OCI-LY7 (cell line): ENCODE measurements at regions not wholly inside any gene's neighbourhood (a gene's known extent, or its start where the extent isn't known, plus 50 kb on each side); places are given as distances from the start of the nearest gene placed in this dataset.

Source experiments
- BruUV-seq: library from RNA; stranded (reverse); fragments of 400-500 nt; replicated peaks from 2 replicates; lab custom pipeline; 2021; lab: Mats Ljungman, UMichigan
- CTCF ChIA-PET: fragments of 300-600 bp; sonication (Branson Sonifier 250); formaldehyde crosslinking; loops from one replicate; lab custom pipeline; 2022; ENCODE audit warnings: antibody characterized with exemption; ENCODE audit not compliant: unreplicated experiment; lab: Charles Lee
- POLR2A ChIA-PET: fragments of 300-600 bp; sonication (Branson Sonifier 250); formaldehyde crosslinking; loops from one replicate; lab custom pipeline; 2022; ENCODE audit warnings: antibody characterized with exemption; lab: Charles Lee
- DNase-seq: peaks from one replicate; pipeline ENCODE4 v3.0.0-alpha.2; 2015; ENCODE audit warnings: low spot score
- H2AFZ ChIP-seq: fragments of 200-600 bp; sonication (generic), shearing (Covaris generic); 2 replicates; pipeline ENCODE4 v1.6.1; 2014; ENCODE audit warnings: mild to moderate bottlenecking, antibody characterized with exemption, low read length, moderate library complexity
- H3K27ac ChIP-seq: fragments of 200-600 bp; sonication (generic); 2 replicates; pipeline ENCODE4 v1.5.1; 2014; ENCODE audit warnings: mixed run types, low read depth, mild to moderate bottlenecking, moderate library complexity, low read length, inconsistent platforms; ENCODE audit not compliant: poor library complexity, severe bottlenecking
- H3K36me3 ChIP-seq: fragments of 200-600 bp; sonication (generic); 2 replicates; pipeline ENCODE4 v1.6.1; 2014; ENCODE audit warnings: mild to moderate bottlenecking, antibody characterized with exemption, low read length, moderate library complexity, mixed read lengths; ENCODE audit not compliant: insufficient read depth
- H3K4me1 ChIP-seq: fragments of 200-600 bp; sonication (generic); 2 replicates; pipeline ENCODE4 v1.5.1; 2014; ENCODE audit warnings: mild to moderate bottlenecking, low read length; ENCODE audit not compliant: insufficient read depth, poor library complexity, severe bottlenecking
- H3K4me2 ChIP-seq: fragments of 200-600 bp; sonication (generic); 2 replicates; pipeline ENCODE4 v1.6.1; 2014; ENCODE audit warnings: mild to moderate bottlenecking, low read length
- H3K4me3 ChIP-seq: fragments of 200-600 bp; sonication (generic); 2 replicates; pipeline ENCODE4 v1.5.1; 2014; ENCODE audit warnings: mild to moderate bottlenecking, low read depth, low read length; ENCODE audit not compliant: poor library complexity, severe bottlenecking
- H3K79me2 ChIP-seq: fragments of 200-600 bp; sonication (generic); 2 replicates; pipeline ENCODE4 v1.6.1; 2016; ENCODE audit warnings: low read depth, mild to moderate bottlenecking, low read length, moderate library complexity, mixed read lengths; ENCODE audit not compliant: insufficient read depth
- H3K9me2 ChIP-seq: fragments of 200-600 bp; sonication (generic); 2 replicates; pipeline ENCODE4 v1.6.1; 2016; ENCODE audit warnings: mild to moderate bottlenecking, low read length, mixed read lengths; ENCODE audit not compliant: insufficient read depth
- H3K9me3 ChIP-seq: fragments of 200-600 bp; sonication (generic); 2 replicates; pipeline ENCODE4 v1.6.1; 2014; ENCODE audit warnings: mild to moderate bottlenecking, mixed run types, low read length, mixed read lengths
- H4K20me1 ChIP-seq: fragments of 200-600 bp; sonication (generic); 2 replicates; pipeline ENCODE4 v1.6.1; 2014; ENCODE audit warnings: mild to moderate bottlenecking, antibody characterized with exemption, low read length, moderate library complexity, mixed read lengths; ENCODE audit not compliant: insufficient read depth
- EZH2phosphoT487 ChIP-seq: fragments of 200-600 bp; sonication (generic); IDR thresholded peaks from 2 replicates; pipeline ENCODE4 v1.6.1; 2018; ENCODE audit warnings: low read depth, borderline replicate concordance, mild to moderate bottlenecking, mixed run types, antibody characterized with exemption, low read length, moderate library complexity, mixed read lengths
- intact Hi-C: fragments of 100-400 bp; cut with micrococcal nuclease; formaldehyde crosslinking; loops from one replicate; pipeline ENCODE4 v1.10.0; 2022; ENCODE audit not compliant: unreplicated experiment
- TF ChIP-seq, protein P1 (sequence below): fragments of 200-600 bp; sonication (generic); conservative IDR thresholded peaks from 2 replicates; pipeline ENCODE4 v1.5.1; 2014; ENCODE audit warnings: mild to moderate bottlenecking, antibody characterized with exemption, low read length, moderate library complexity, mixed read lengths

- POLR2A ChIA-PET = no interaction called here
- Histone ChIP-seq H3K27ac (no peak overlapping the region), H3K4me1 (no peaks in the 10 kb centered on the region), H4K20me1 (no peaks in the 10 kb centered on the region), H2AFZ (no peak overlapping the region), H3K4me3 (no peak overlapping the region), H3K79me2 (no peaks in the 10 kb centered on the region), H3K9me2 (no peaks in the 10 kb centered on the region), H3K9me3 (no peaks in the 10 kb centered on the region), H3K4me2 (no peak overlapping the region), H3K36me3 (no peaks in the 10 kb centered on the region)
- intact Hi-C loops = no loop called here
- no peak for DNase-seq
- CTCF ChIA-PET = no interaction called here
- BruUV-seq = no TSS peak
- no peak for TF ChIP-seq EZH2phosphoT487
- TF ChIP-seq, protein P1, sequence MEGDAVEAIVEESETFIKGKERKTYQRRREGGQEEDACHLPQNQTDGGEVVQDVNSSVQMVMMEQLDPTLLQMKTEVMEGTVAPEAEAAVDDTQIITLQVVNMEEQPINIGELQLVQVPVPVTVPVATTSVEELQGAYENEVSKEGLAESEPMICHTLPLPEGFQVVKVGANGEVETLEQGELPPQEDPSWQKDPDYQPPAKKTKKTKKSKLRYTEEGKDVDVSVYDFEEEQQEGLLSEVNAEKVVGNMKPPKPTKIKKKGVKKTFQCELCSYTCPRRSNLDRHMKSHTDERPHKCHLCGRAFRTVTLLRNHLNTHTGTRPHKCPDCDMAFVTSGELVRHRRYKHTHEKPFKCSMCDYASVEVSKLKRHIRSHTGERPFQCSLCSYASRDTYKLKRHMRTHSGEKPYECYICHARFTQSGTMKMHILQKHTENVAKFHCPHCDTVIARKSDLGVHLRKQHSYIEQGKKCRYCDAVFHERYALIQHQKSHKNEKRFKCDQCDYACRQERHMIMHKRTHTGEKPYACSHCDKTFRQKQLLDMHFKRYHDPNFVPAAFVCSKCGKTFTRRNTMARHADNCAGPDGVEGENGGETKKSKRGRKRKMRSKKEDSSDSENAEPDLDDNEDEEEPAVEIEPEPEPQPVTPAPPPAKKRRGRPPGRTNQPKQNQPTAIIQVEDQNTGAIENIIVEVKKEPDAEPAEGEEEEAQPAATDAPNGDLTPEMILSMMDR = no peak
Observed at GRCh38 chr18:73456643-73457042, 588.9 kb upstream of the NETO1 start.

DNA sequence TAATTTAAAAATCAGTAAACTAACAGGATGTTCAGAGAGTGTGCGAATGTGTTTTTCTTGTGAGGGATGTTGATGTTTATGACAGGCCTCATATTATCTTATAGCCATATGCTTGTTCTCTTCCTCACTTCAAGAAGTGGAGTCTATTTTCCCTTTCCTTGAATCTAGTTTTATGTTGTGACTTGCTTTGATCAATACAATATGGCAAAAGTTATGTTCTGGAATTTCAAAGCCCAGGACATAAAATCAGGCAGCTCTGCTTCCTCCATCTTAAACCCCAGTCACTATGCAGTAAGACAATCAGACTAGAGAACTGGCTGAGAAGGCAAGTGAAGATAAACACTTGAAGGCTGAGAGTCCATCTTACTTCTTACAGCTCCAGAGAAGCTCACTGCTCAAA, 585.1 kb upstream of the NETO1 start:
- Histone ChIP-seq H3K4me1 (no peaks in the 10 kb centered on the region), H3K79me2 (no peaks in the 10 kb centered on the region), H3K4me3 (no peak overlapping the region), H3K9me2 (no peaks in the 10 kb centered on the region), H4K20me1 (no peaks in the 10 kb centered on the region), H3K4me2 (no peak overlapping the region), H3K36me3 (no peaks in the 10 kb centered on the region), H3K27ac (no peak overlapping the region), H3K9me3 (no peaks in the 10 kb centered on the region), H2AFZ (no peak overlapping the region)
- no TSS peak for BruUV-seq
- TF ChIP-seq EZH2phosphoT487 = no peak
- TF ChIP-seq, protein P1 = no peak
- CTCF ChIA-PET = no interaction called here
- no peak for DNase-seq
- intact Hi-C loops = no loop called here
- POLR2A ChIA-PET = no interaction called here

DNA sequence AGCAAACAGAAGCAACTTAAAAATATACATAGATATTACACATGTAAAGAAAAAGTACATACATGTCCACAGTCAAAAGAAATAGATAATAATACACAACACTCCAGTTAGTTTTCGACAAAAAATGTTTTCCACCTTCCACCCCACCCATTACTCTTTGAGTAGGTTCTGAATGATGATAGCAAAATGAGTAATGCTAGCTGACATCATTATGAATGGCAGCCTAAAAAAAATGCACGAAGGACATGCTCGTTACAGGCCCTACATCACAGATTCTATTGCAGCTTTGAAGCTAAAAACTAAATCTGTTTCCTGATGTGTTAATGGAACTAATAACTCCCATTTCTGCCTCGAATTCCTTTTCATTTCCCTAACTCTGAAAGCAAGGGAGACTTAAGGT, 578.7 kb upstream of the NETO1 start:
- H3K36me3 ChIP-seq = no peaks in the 10 kb centered on the region
- H3K27ac ChIP-seq = no peak overlapping the region
- intact Hi-C loops = no loop called here
- no peaks in the 10 kb centered on the region for H4K20me1 ChIP-seq
- H3K9me3 ChIP-seq = no peaks in the 10 kb centered on the region
- H3K79me2 ChIP-seq = no peaks in the 10 kb centered on the region
- BruUV-seq = no TSS peak
- TF ChIP-seq, protein P1 = no peak
- no peak for TF ChIP-seq EZH2phosphoT487
- ChIA-PET POLR2A (no interaction called here), CTCF (no interaction called here)
- no peaks in the 10 kb centered on the region for H3K4me1 ChIP-seq
- no peaks in the 10 kb centered on the region for H3K9me2 ChIP-seq
- no peak overlapping the region for H3K4me2 ChIP-seq
- H3K4me3 ChIP-seq = no peak overlapping the region
- no peak overlapping the region for H2AFZ ChIP-seq
- no peak for DNase-seq
